ENCODE measurements at regions not wholly inside any gene's neighbourhood (a gene's known extent, or its start where the extent isn't known, plus 50 kb on each side); places are given as distances from the start of the nearest gene placed in this dataset.

DNA sequence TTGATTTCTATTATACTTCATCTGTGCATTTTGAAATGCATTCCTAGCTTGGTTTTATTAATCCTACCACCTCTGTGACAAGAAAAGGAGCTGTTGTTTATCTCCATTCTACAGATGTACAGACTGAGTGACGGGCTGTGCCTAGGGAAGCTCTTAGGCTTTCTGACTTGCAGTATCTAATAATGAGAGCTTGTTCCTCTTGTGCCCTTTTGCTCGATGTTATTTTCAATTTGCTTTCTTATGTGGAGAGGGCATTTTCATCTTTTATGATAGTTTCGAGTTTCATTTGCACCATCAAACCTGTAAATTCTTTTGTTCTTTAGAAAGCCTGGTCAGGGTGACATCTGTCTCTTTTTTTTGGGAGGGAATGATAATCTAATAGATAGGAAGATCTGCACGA lies 256.5 kb downstream of the C4orf33 start:
- 64 to 84% methylated on average over 4 of the region's 4 CpGs for WGBS, 2 donors
- Histone ChIP-seq H3K4me1 (peaks cover 0 to 9% (median 0%) of the 10 kb centered on the region in 3 donors), H3K4me3 (no peak overlapping the region), H3K36me3 (no peaks in the 10 kb centered on the region), H3K27me3 (no peaks in the 10 kb centered on the region), H3K27ac (no peak overlapping the region), H3K9me3 (no peaks in the 10 kb centered on the region)
- DNase-seq, result no peak
- TF ChIP-seq POLR2A (IDR thresholded peaks at IDR 0.05), result no peak
- TF ChIP-seq, protein P1, sequence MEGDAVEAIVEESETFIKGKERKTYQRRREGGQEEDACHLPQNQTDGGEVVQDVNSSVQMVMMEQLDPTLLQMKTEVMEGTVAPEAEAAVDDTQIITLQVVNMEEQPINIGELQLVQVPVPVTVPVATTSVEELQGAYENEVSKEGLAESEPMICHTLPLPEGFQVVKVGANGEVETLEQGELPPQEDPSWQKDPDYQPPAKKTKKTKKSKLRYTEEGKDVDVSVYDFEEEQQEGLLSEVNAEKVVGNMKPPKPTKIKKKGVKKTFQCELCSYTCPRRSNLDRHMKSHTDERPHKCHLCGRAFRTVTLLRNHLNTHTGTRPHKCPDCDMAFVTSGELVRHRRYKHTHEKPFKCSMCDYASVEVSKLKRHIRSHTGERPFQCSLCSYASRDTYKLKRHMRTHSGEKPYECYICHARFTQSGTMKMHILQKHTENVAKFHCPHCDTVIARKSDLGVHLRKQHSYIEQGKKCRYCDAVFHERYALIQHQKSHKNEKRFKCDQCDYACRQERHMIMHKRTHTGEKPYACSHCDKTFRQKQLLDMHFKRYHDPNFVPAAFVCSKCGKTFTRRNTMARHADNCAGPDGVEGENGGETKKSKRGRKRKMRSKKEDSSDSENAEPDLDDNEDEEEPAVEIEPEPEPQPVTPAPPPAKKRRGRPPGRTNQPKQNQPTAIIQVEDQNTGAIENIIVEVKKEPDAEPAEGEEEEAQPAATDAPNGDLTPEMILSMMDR (IDR thresholded peaks at IDR 0.05), result no peak
- intact Hi-C loops (cut with DNase I), result no loop called here

DNA sequence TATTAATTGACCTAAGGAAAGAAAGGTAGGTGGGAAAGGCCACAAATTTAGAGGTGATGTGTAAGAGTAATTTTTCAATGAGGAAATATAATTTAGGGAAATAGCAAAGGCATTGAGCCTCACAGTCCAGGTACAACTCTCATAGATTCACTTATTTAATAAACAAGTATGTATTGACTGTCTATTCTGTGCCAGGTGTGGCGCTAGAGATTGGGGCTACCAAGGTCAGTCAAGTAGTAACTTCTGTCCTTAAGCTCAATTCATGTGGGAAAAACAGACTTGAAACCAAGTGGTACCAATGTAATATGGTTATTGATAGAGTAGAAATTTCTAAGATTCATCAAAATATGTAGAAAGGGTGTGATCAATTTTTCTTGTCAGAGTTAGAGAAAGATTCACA lies 257.5 kb downstream of the C4orf33 start:
- no peak overlapping the region for H3K4me3 ChIP-seq
- WGBS, 2 donors, result 77 to 94% methylated on average over 1 of the region's 1 CpG
- no peak for DNase-seq

DNA sequence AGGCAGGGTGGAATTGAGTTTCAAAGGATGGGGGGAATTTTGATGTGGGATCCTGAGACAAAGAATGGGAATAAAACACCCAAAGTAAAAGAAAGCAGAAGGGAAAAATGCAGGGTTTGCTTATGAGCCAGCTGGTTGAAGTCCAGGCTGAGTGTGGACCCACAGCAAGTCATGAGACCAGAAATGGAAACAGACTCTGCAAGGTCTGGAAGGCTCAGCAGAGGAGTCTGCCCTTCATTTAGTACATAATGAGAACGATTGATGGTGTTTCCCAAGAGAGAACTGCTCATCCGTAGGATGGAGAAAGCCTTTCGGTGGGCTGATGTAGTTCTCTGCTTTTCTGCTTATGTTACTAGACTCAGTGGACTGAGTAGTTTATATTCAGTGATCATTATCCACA lies 259.1 kb downstream of the C4orf33 start:
- no peak for TF ChIP-seq POLR2A (IDR thresholded peaks at IDR 0.05)
- TF ChIP-seq, protein P1 (IDR thresholded peaks at IDR 0.05), result no peak
- Histone ChIP-seq H3K36me3 (no peaks in the 10 kb centered on the region), H3K4me1 (peaks cover 0 to 9% (median 0%) of the 10 kb centered on the region in 3 donors), H3K9me3 (no peaks in the 10 kb centered on the region), H3K4me3 (no peak overlapping the region), H3K27me3 (no peaks in the 10 kb centered on the region), H3K27ac (no peak overlapping the region)
- no peak for DNase-seq
- intact Hi-C loops (cut with DNase I), result no loop called here
- 70 to 72% methylated on average over 3 of the region's 3 CpGs for WGBS, 2 donors

More for the DNA sequence above, 257.5 kb downstream of the C4orf33 start:
- H3K27me3 ChIP-seq, result no peaks in the 10 kb centered on the region
- peaks cover 0 to 9% (median 0%) of the 10 kb centered on the region in 3 donors for H3K4me1 ChIP-seq
- intact Hi-C loops (cut with DNase I), result no loop called here
- no peaks in the 10 kb centered on the region for H3K9me3 ChIP-seq
- no peaks in the 10 kb centered on the region for H3K36me3 ChIP-seq
- TF ChIP-seq POLR2A (IDR thresholded peaks at IDR 0.05), result no peak
- TF ChIP-seq, protein P1 (IDR thresholded peaks at IDR 0.05), result no peak
- no peak overlapping the region for H3K27ac ChIP-seq

DNA sequence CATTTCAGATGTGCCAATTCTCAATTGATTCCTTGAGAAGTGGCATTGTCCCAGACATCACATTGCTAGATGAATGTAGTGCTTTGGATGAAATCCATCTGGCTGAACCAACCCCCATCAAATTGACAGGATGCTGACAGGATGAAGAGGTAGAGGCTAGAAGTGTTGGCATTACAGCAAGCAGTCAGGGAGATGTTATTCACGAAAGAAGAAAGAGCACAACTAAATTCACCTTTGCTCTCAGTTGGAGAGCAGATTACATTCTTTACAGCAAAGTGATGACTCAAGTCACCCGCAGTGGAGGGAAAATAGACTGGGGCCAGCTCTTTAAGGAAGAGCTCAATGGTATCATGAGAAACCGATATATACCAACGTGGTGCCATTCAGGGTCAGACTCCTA lies 259.6 kb downstream of the C4orf33 start:
- DNase-seq, result no peak
- WGBS, 2 donors, result 48 to 56% methylated on average over 4 of the region's 4 CpGs
- Histone ChIP-seq H3K9me3 (no peaks in the 10 kb centered on the region), H3K36me3 (no peaks in the 10 kb centered on the region), H3K27me3 (no peaks in the 10 kb centered on the region), H3K4me3 (no peak overlapping the region), H3K4me1 (peaks cover 0 to 6% (median 0%) of the 10 kb centered on the region in 3 donors), H3K27ac (no peak overlapping the region)
- TF ChIP-seq POLR2A (IDR thresholded peaks at IDR 0.05), result no peak
- TF ChIP-seq, protein P1 (IDR thresholded peaks at IDR 0.05), result no peak
- intact Hi-C loops (cut with DNase I), result no loop called here

DNA sequence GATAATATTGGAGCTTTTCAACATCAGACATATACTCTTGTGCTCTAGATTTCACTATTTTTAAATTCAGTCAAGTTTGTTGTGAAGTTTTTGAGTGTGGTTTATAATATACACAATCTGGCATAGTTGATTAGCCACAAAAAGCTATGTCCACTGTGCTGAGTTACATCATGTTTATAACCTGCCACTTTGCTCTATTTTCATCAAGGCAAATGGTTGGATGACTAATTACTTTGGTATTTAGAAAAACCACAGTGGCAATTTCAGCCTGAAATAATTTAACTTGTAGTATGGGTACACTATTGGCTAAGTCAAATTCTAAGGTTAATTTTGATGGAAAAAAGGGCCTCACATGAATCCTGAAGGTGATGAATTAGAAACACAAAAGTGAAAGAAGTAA lies 262.6 kb downstream of the C4orf33 start:
- Histone ChIP-seq H3K4me3 (no peak overlapping the region), H3K27ac (no peak overlapping the region), H3K4me1 (peaks cover 0 to 7% (median 2%) of the 10 kb centered on the region in 3 donors), H3K27me3 (no peaks in the 10 kb centered on the region), H3K9me3 (no peaks in the 10 kb centered on the region), H3K36me3 (no peaks in the 10 kb centered on the region)
- DNase-seq, result no peak
- no peak for TF ChIP-seq POLR2A (IDR thresholded peaks at IDR 0.05)
- TF ChIP-seq, protein P1 (IDR thresholded peaks at IDR 0.05), result no peak
- intact Hi-C loops (cut with DNase I), result no loop called here
